GM21515 (cell line): ENCODE measurements at regions not wholly inside any gene's neighbourhood (a gene's known extent, or its start where the extent isn't known, plus 50 kb on each side); places are given as distances from the start of the nearest gene placed in this dataset.

Experiments
- ATAC-seq: cut with Tn5 transposase; IDR thresholded peaks from one replicate; pipeline ENCODE4 v1.9.1; 2021; ENCODE audit not compliant: unreplicated experiment

- no peak for ATAC-seq
Measured at GRCh38 chr3:177524742-177525141, 327.5 kb upstream of the TBL1XR1 start.

DNA sequence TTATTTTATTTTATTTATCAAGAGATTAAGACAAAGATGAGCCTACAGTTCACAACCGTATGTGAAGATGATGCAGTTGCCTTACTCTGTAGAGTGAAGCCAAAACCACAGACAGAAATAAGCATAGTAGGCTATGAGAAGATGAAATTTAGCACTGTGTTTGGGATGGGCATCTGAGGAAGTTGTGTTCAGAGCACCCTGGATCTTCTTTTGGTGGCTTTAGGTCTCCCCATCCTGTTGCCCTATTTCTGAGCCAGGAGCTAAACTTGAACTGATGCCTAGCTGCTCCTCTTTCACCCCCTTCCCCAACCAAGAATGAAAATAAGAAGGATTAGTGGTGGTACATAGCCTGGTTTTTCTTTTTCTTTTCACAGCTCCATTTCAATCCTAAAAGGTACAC, 328.1 kb upstream of the TBL1XR1 start:
- ATAC-seq: no peak

GRCh38 chr3:177525987-177526712, 328.9 kb upstream of the TBL1XR1 start:
- ATAC-seq: no peak

GRCh38 chr3:177527182-177527581, 329.9 kb upstream of the TBL1XR1 start:
- ATAC-seq: no peak

DNA sequence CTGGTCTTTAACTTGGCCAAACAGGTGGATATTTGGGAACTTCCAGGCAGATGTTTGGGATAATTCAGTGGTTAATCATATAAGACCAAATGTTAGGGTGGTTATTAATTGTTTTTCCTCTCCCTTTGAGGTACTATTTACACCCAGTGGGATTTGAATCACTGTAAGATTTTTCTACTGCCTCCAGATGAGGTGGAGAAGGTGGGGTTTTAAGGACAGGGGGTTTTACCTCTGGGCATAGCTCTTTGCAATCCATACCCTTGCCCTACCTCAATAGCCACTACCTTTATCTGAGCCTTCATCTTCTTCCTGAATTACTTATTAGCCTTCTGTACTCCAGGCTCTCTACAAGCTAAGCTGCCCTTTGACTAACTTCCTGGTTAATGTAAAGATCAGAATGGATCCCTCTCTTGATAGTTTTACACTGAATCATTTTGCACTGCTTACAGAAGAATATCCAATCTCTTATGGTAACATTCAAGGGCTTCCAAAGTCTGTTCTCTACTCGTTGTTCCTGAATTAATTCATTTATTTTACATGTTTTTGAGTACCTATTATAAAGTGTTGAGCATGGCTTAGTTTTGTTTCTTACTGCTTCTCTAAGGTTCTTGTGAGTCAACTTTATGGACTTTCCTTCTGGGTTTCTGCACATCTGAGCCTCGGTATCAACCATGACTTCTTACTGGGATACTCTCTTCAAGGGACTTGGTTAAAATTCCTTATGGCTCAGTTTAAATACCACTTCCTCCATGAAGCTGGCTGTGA, 331.2 kb upstream of the TBL1XR1 start:
- no peak for ATAC-seq

DNA sequence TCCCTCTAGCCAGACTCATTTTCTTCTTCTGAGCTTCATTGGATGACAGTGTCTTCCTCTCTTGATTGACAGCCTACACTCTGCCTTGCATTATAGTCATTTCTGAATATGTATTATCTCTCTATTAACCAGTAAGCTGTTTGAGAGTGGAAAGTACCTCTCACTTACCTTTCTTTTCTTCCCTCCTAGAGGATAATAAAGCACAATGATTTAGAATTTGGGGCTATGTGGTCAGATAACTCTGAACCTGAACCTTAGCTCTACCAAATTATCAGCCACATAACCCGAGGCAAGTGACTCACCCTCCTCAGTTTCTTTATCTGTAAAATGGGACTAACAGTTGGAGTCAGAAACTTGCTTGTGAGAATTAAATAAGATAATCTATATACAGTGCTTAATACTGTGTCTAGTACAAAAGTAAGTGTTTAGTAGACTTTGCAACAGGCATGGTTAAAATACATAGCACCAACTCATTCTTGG, 331.8 kb upstream of the TBL1XR1 start:
- ATAC-seq: no peak

DNA sequence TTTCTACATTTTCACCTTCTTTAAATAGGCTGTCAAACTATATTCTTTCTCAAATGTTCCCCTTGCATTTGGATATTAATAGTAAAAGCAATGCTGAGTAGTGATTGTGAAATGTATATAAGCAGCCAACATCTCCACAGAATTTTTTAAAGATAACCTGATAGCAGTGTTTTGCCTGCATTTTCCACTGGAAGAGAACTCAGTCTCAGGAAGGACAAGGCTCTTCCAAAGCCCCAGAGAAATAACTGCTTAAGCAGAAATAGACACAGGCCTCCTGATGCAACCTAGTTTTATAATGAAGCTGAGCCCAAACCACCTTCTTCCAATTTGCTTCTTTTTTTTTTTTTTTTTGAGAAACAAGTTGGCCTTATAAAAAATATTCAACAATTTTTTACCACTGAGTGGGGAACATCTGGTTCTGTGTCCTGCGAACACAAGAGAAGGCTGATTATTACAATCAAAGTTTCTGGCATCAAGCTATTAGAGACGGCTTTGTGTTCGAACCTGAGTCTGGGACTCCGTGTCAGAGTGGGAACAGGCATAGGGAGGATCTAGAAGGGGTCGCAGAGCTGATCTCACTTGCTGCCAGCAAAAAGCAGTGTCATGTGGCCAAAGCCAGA, 332.5 kb upstream of the TBL1XR1 start:
- ATAC-seq: no peak

GRCh38 chr3:177530908-177531307, 333.6 kb upstream of the TBL1XR1 start:
- no peak for ATAC-seq

GRCh38 chr3:177536873-177537272, 339.6 kb upstream of the TBL1XR1 start:
- ATAC-seq: no peak

DNA sequence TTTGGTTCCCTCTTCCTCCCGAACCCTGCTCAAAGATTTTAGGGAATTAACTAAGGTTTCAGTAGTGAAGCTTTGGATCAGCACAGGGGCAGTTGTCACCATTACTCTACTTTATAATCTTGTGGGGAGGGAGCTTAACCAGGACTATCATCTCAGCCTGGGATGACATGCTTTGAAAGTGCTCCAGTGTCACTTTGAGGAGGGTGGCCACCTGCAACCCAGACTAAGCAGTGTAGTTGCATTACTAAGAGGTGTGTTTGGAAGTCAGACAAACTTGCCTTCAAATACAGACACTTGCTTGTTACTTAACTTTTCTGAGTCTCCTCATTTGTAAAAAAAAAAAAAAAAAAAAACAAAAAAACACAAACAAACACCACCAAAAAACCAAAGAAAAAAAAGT, 340.3 kb upstream of the TBL1XR1 start:
- no peak for ATAC-seq

DNA sequence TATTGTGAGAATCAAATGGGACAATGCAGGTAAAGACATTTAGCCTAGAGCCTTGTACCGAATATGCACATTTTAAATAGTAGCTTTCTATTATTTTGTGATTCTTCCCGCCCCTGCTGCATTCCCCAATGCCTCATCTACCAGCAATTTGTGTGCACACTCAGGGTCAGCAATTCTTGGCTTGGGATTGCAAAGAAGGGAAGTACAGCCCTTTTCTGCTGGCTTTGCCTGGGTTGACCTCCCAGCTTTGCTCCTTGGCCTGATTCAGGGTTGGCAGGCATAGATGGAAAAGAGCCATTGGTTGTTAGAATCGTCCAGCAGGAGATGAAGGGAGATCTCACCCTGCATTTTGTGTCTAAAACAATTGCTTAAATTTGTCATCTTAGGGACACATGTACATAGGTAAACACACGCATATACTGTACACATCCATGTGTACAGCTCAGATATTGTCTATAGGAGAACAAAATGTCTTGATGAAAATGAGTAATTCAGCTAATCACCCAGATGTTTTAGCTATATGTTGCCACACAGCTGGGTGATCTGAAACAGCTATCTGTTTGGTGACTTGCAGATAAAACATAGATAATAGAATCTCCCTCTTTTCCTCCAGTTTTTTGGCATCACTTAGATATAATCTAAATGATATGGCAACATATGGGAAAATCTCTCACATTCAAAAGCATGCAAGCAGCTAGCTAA, 340.9 kb upstream of the TBL1XR1 start:
- no peak for ATAC-seq

DNA sequence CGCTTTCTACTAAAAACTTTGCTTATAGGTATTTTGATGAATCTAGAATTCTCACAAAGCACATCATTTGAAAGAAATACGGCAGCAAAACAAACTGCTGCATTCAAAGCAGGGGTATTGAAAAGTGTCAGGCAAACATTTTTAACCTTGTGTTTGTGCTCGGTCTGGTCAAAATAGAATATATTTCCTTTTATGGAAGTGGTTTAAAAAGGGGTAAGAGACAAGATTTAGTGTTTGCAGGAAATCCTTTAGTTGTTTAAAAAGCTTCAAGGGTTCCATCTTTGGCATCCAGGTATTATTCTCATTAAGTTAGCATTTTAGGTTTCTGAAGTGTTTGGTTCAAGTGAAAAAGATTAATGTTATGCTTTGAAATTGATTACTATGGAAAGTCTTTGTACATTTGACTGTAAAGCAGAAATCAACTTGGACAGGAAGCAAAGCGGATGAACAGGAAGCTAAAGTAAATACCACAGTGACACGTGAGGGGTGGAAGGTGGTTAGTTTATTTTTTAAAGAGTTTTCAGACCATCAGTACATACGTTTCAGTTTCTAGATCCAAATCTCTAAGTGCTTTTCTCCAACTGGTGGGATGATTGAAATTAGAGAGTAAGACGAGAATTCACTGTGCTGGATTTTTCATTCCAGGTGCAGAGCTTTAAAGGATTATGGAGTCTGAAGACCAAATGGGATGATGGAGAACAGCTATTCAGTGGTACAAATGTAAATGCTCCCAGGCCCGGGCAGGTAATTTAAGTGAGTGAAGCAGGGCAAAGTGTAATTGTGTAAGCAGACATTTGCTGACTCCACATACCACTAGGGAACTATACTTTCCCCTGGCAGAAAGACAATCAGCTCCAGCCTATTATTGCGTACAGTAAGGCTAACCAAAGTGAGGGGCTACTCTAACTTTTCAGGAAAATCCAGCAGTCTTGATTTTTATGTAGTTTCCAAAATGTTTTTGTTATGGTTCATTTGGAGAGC, 341.8 kb upstream of the TBL1XR1 start:
- peak; percentile 93 for ATAC-seq

DNA sequence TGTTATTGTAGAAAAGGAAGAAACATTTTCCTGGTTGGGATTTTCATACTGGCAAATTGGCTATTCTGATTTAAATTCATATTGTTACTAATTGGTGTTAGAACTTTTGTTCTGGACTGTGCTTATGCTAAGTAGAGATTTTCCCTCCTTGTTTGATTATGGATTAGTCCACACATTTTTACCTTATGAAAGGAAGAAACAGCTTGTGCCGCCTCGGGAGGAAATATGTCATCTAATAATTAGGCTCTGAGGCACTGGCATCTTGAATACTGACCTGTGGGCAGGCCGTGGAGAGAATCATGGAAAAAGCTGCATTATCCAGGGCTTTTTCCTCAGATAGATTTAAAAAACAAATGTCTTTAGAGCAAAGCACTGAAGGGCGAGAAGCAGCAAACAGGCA, 344.3 kb upstream of the TBL1XR1 start:
- ATAC-seq: no peak

- ATAC-seq: no peak
Measured at GRCh38 chr3:177545964-177546363, 348.7 kb upstream of the TBL1XR1 start.

DNA sequence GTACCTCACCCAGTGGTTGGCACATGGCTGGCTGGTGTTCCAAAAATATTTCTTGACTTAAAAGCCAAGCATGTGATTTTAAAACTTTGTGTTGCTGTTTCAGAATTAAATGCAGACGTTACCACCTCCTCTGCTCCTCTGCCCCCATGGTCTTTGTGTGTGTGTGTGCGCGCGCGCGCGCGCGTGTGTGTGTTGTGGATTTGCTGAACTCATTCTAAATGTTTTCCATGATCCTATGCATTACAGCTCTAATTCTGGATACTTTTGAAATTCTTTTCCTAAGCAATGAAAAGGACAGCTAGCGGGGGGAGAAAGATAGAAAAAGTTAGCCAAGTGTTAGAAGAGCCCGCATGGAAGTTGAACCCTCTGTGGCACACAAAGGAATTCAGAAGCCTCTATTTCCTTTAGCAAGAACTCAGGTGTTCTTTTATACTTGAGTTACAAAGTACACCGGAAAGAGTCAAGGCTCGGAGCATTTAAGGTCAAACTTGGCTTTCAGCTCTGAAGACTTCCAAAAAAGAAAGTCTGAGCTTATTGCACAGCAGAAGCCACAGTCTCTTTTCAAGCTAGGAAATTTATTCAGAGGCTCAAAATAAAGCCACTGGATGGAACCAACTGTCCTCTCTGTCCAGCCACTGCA, 350.5 kb upstream of the TBL1XR1 start:
- ATAC-seq: no peak

DNA sequence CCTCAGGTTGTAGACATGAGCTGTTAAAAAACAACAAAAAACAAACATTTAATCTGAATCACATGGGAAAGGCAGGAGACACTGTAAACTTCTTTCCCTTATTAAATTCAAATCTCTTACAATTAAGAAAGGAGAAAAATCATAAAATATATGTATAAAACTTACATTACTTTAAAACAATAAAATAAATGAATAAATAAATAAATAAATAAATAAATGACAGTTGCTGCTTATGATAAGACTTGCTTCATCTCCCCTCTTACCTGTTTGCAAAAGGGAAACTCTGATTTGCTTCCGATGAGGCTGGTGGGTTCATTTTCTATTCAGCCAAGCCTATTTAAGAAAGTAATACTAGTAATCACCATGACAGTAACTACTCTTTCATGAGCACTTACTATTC, 353.4 kb upstream of the TBL1XR1 start:
- no peak for ATAC-seq

GRCh38 chr3:177551431-177551836, 354.2 kb upstream of the TBL1XR1 start:
- ATAC-seq: no peak

DNA sequence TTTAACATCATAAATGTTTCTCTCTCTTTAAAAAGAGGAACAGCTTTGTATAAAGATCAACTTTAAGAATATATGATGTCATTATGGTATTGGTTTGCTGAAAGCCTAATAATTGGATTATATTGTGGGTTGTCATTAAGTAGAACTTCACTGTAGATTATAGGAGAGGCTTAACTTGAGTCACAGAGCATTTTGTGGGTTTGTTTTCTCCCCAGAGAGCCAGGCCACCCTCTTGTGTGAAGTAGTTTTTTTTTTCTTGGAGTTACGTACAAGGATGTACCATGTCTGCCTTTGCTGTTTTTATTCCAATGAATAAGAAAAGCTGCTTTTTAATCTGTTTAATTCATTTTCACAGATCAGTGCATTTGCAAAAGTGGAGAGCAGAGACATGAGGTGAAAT, 354.8 kb upstream of the TBL1XR1 start:
- ATAC-seq: no peak

GRCh38 chr3:177553012-177553411, 355.7 kb upstream of the TBL1XR1 start:
- no peak for ATAC-seq

GRCh38 chr3:177553579-177553978, 356.3 kb upstream of the TBL1XR1 start:
- ATAC-seq: no peak
